ENCODE measurements at regions not wholly inside any gene's neighbourhood (a gene's known extent, or its start where the extent isn't known, plus 50 kb on each side); places are given as distances from the start of the nearest gene placed in this dataset.
A peak's percentile ranks its signal among the peaks of the same experiment; 100 is the strongest.
"Not testable (repeated sequence)": the region's sequence is repeated elsewhere in the genome, so short reads cannot be mapped to it uniquely, and the experiment has no call there.

GRCh38 chr3:115292131-115292530 lies 145.0 kb upstream of the ZBTB20 start:
- ATAC-seq (ENCODE audit: low FRiP score) (no peak), DNase-seq (no peak)
- Histone ChIP-seq H3K27ac (ENCODE audit: low read depth in 1 of 2, low read length in 2 of 2) (peak overlapping the region in 1 of 2 donors; percentile 22), H3K4me3 (ENCODE audit: low read length in 2 of 2) (no peak overlapping the region), H3K9me3 (ENCODE audit: control insufficient read depth, low read length) (no peaks in the 10 kb centered on the region), H3K4me1 (ENCODE audit: control insufficient read depth in 1 of 2, insufficient read depth in 2 of 2, low read length in 2 of 2) (peaks cover 2 to 9% of the 10 kb centered on the region in 2 donors), H3K27me3 (ENCODE audit: control insufficient read depth in 1 of 2, insufficient read depth in 2 of 2, low read length in 1 of 2) (no peaks in the 10 kb centered on the region), H3K36me3 (ENCODE audit: control insufficient read depth in 1 of 2, insufficient read depth in 2 of 2, low read length in 1 of 2) (no peaks in the 10 kb centered on the region)
- intact Hi-C loops (cut with DNase I): no loop called here
- 5 to 21% methylated on average over 2 of the region's 2 CpGs for WGBS, 2 donors

- ATAC-seq (ENCODE audit: low FRiP score) (no peak), DNase-seq (no peak)
- Histone ChIP-seq H3K4me3 (ENCODE audit: low read length in 2 of 2) (no peak overlapping the region), H3K9me3 (ENCODE audit: control insufficient read depth, low read length) (no peaks in the 10 kb centered on the region), H3K27ac (ENCODE audit: low read depth in 1 of 2, low read length in 2 of 2) (no peak overlapping the region), H3K36me3 (ENCODE audit: control insufficient read depth in 1 of 2, insufficient read depth in 2 of 2, low read length in 1 of 2) (no peaks in the 10 kb centered on the region), H3K4me1 (ENCODE audit: control insufficient read depth in 1 of 2, insufficient read depth in 2 of 2, low read length in 2 of 2) (peaks cover 2 to 9% of the 10 kb centered on the region in 2 donors), H3K27me3 (ENCODE audit: control insufficient read depth in 1 of 2, insufficient read depth in 2 of 2, low read length in 1 of 2) (no peaks in the 10 kb centered on the region)
- WGBS, 2 donors: 88 to 94% methylated on average over 2 of the region's 2 CpGs
- intact Hi-C loops (cut with DNase I): no loop called here
Observed at GRCh38 chr3:115292677-115293165, 145.6 kb upstream of the ZBTB20 start.

- WGBS, 2 donors: 3 to 6% methylated on average over 1 of the region's 1 CpG
- DNase-seq (no peak), ATAC-seq (ENCODE audit: low FRiP score) (no peak)
- peaks cover 2 to 9% of the 10 kb centered on the region in 2 donors for H3K4me1 ChIP-seq (ENCODE audit: control insufficient read depth in 1 of 2, insufficient read depth in 2 of 2, low read length in 2 of 2)
- no peak overlapping the region for H3K27ac ChIP-seq (ENCODE audit: low read depth in 1 of 2, low read length in 2 of 2)
- H3K36me3 ChIP-seq (ENCODE audit: control insufficient read depth in 1 of 2, insufficient read depth in 2 of 2, low read length in 1 of 2): no peaks in the 10 kb centered on the region
- H3K4me3 ChIP-seq (ENCODE audit: low read length in 2 of 2): no peak overlapping the region
- no peaks in the 10 kb centered on the region for H3K9me3 ChIP-seq (ENCODE audit: control insufficient read depth, low read length)
- intact Hi-C loops (cut with DNase I): no loop called here
- no peaks in the 10 kb centered on the region for H3K27me3 ChIP-seq (ENCODE audit: control insufficient read depth in 1 of 2, insufficient read depth in 2 of 2, low read length in 1 of 2)
Observed at GRCh38 chr3:115293321-115293720, 146.2 kb upstream of the ZBTB20 start.

- H3K9me3 ChIP-seq (ENCODE audit: control insufficient read depth, low read length): no peaks in the 10 kb centered on the region
- H3K4me3 ChIP-seq (ENCODE audit: low read length in 2 of 2): no peak overlapping the region
- H3K4me1 ChIP-seq (ENCODE audit: control insufficient read depth in 1 of 2, insufficient read depth in 2 of 2, low read length in 2 of 2): no peaks in the 10 kb centered on the region
- peak in 1 of 2 donors; percentile 45 for DNase-seq
- 56 to 65% methylated on average over 4 of the region's 4 CpGs for WGBS, 2 donors
- H3K27ac ChIP-seq (ENCODE audit: low read depth in 1 of 2, low read length in 2 of 2): no peak overlapping the region
- no peaks in the 10 kb centered on the region for H3K36me3 ChIP-seq (ENCODE audit: control insufficient read depth in 1 of 2, insufficient read depth in 2 of 2, low read length in 1 of 2)
- no peak for ATAC-seq (ENCODE audit: low FRiP score)
- intact Hi-C loops (cut with DNase I): no loop called here
- no peaks in the 10 kb centered on the region for H3K27me3 ChIP-seq (ENCODE audit: control insufficient read depth in 1 of 2, insufficient read depth in 2 of 2, low read length in 1 of 2)
Observed at GRCh38 chr3:115301364-115301860, 154.3 kb upstream of the ZBTB20 start.

- H3K27ac ChIP-seq (ENCODE audit: low read depth in 1 of 2, low read length in 2 of 2); H3K36me3 ChIP-seq (ENCODE audit: control insufficient read depth in 1 of 2, insufficient read depth in 2 of 2, low read length in 1 of 2); DNase-seq; intact Hi-C loops (cut with DNase I); H3K9me3 ChIP-seq (ENCODE audit: control insufficient read depth, low read length); H3K4me3 ChIP-seq (ENCODE audit: low read length in 2 of 2); ATAC-seq (ENCODE audit: low FRiP score); H3K4me1 ChIP-seq (ENCODE audit: control insufficient read depth in 1 of 2, insufficient read depth in 2 of 2, low read length in 2 of 2); H3K27me3 ChIP-seq (ENCODE audit: control insufficient read depth in 1 of 2, insufficient read depth in 2 of 2, low read length in 1 of 2): not testable (repeated sequence)
- 77 to 78% methylated on average over 19 to 20 of the region's 20 CpGs for WGBS, 2 donors
Observed at GRCh38 chr3:115317953-115318352, 170.9 kb upstream of the ZBTB20 start.

- intact Hi-C loops (cut with DNase I): no loop called here
- Histone ChIP-seq H3K27me3 (ENCODE audit: control insufficient read depth in 1 of 2, insufficient read depth in 2 of 2, low read length in 1 of 2) (no peaks in the 10 kb centered on the region), H3K27ac (ENCODE audit: low read depth in 1 of 2, low read length in 2 of 2) (no peak overlapping the region), H3K36me3 (ENCODE audit: control insufficient read depth in 1 of 2, insufficient read depth in 2 of 2, low read length in 1 of 2) (no peaks in the 10 kb centered on the region), H3K4me1 (ENCODE audit: control insufficient read depth in 1 of 2, insufficient read depth in 2 of 2, low read length in 2 of 2) (no peaks in the 10 kb centered on the region), H3K4me3 (ENCODE audit: low read length in 2 of 2) (no peak overlapping the region), H3K9me3 (ENCODE audit: control insufficient read depth, low read length) (no peaks in the 10 kb centered on the region)
- 54 to 56% methylated on average over 3 of the region's 3 CpGs for WGBS, 2 donors
- no peak for DNase-seq
- no peak for ATAC-seq (ENCODE audit: low FRiP score)
Observed at GRCh38 chr3:115321400-115321805, 174.3 kb upstream of the ZBTB20 start.

GRCh38 chr3:115322901-115323300 lies 175.8 kb upstream of the ZBTB20 start:
- no peaks in the 10 kb centered on the region for H3K27me3 ChIP-seq (ENCODE audit: control insufficient read depth in 1 of 2, insufficient read depth in 2 of 2, low read length in 1 of 2)
- DNase-seq (no peak), ATAC-seq (ENCODE audit: low FRiP score) (no peak)
- intact Hi-C loops (cut with DNase I): no loop called here
- H3K4me3 ChIP-seq (ENCODE audit: low read length in 2 of 2): no peak overlapping the region
- no peak overlapping the region for H3K27ac ChIP-seq (ENCODE audit: low read depth in 1 of 2, low read length in 2 of 2)
- H3K9me3 ChIP-seq (ENCODE audit: control insufficient read depth, low read length): no peaks in the 10 kb centered on the region
- 78 to 82% methylated on average over 3 of the region's 3 CpGs for WGBS, 2 donors
- no peaks in the 10 kb centered on the region for H3K36me3 ChIP-seq (ENCODE audit: control insufficient read depth in 1 of 2, insufficient read depth in 2 of 2, low read length in 1 of 2)
- no peaks in the 10 kb centered on the region for H3K4me1 ChIP-seq (ENCODE audit: control insufficient read depth in 1 of 2, insufficient read depth in 2 of 2, low read length in 2 of 2)

GRCh38 chr3:115323380-115323779 lies 176.3 kb upstream of the ZBTB20 start:
- no peak overlapping the region for H3K4me3 ChIP-seq (ENCODE audit: low read length in 2 of 2)
- H3K36me3 ChIP-seq (ENCODE audit: control insufficient read depth in 1 of 2, insufficient read depth in 2 of 2, low read length in 1 of 2): no peaks in the 10 kb centered on the region
- ATAC-seq (ENCODE audit: low FRiP score) (no peak), DNase-seq (no peak)
- no peak overlapping the region for H3K27ac ChIP-seq (ENCODE audit: low read depth in 1 of 2, low read length in 2 of 2)
- no peaks in the 10 kb centered on the region for H3K27me3 ChIP-seq (ENCODE audit: control insufficient read depth in 1 of 2, insufficient read depth in 2 of 2, low read length in 1 of 2)
- no peaks in the 10 kb centered on the region for H3K9me3 ChIP-seq (ENCODE audit: control insufficient read depth, low read length)
- intact Hi-C loops (cut with DNase I): no loop called here
- 75 to 86% methylated on average over 2 of the region's 2 CpGs for WGBS, 2 donors
- no peaks in the 10 kb centered on the region for H3K4me1 ChIP-seq (ENCODE audit: control insufficient read depth in 1 of 2, insufficient read depth in 2 of 2, low read length in 2 of 2)

- no peak overlapping the region for H3K4me3 ChIP-seq (ENCODE audit: low read length in 2 of 2)
- 11% methylated on average over 1 of the region's 1 CpG for WGBS, 2 donors
- no peaks in the 10 kb centered on the region for H3K4me1 ChIP-seq (ENCODE audit: control insufficient read depth in 1 of 2, insufficient read depth in 2 of 2, low read length in 2 of 2)
- intact Hi-C loops (cut with DNase I): no loop called here
- no peaks in the 10 kb centered on the region for H3K36me3 ChIP-seq (ENCODE audit: control insufficient read depth in 1 of 2, insufficient read depth in 2 of 2, low read length in 1 of 2)
- no peak overlapping the region for H3K27ac ChIP-seq (ENCODE audit: low read depth in 1 of 2, low read length in 2 of 2)
- no peaks in the 10 kb centered on the region for H3K9me3 ChIP-seq (ENCODE audit: control insufficient read depth, low read length)
- no peak for DNase-seq
- ATAC-seq (ENCODE audit: low FRiP score): no peak
- H3K27me3 ChIP-seq (ENCODE audit: control insufficient read depth in 1 of 2, insufficient read depth in 2 of 2, low read length in 1 of 2): no peaks in the 10 kb centered on the region
Observed at GRCh38 chr3:115324056-115324455, 177.0 kb upstream of the ZBTB20 start.

Measured in aorta (tissue), 5 donors.